Transverse colon (tissue), 4 donors: ENCODE measurements at regions not wholly inside any gene's neighbourhood (a gene's known extent, or its start where the extent isn't known, plus 50 kb on each side); places are given as distances from the start of the nearest gene placed in this dataset.

ENCODE experiments used
- EP300 ChIP-seq: sonication (generic); formaldehyde crosslinking; IDR thresholded peaks from one replicate; pipeline ENCODE4 v1.6.1; 2017; ENCODE audit warnings: antibody characterized with exemption, low read depth
- POLR2A ChIP-seq: fragments of 450-650 bp; IDR thresholded peaks from one replicate; pipeline ENCODE4 v1.6.1; 2016; ENCODE audit warnings: antibody characterized with exemption, mild to moderate bottlenecking, moderate library complexity
- POLR2AphosphoS5 ChIP-seq, 3 donors: sonication (generic); formaldehyde crosslinking; IDR thresholded peaks; one replicate each; pipeline ENCODE4 v1.6.1; 2016; ENCODE audit warnings: antibody characterized with exemption in 3 of 3
- TF ChIP-seq, protein P1 (sequence below), 5 experiments: fragments of 200-600 bp in 3 of 5; fragments of 450-650 bp in 2 of 5; sonication (generic) in 3 of 5; IDR thresholded peaks; 1 replicate in 2 of 5; 2 replicates in 3 of 5; pipeline ENCODE4 v1.5.1; 2016 to 2017; ENCODE audit warnings: antibody characterized with exemption in 5 of 5, inconsistent platforms in 3 of 5, mild to moderate bottlenecking in 2 of 5, moderate library complexity in 1 of 5

DNA sequence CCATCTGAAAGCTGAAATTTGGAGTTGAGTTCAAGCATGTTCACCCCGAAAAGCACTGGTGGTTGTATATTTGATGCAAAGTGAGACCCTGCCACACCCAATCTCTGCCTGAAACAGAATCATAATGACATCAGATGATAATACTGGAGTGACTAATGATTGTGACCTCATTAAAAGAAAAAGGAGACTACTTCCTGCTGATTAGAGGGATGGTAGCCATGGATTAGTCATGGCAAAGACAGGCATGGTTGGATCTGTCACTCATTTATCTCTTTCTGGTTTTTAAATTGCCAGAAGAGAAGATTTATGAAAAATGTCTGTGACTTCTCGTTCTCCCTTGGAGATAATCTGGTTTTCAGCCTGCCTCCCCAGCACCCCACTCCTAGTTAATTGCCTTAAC lies 101.2 kb downstream of the BAMBI start:
- no peak for TF ChIP-seq EP300
- TF ChIP-seq, protein P1, sequence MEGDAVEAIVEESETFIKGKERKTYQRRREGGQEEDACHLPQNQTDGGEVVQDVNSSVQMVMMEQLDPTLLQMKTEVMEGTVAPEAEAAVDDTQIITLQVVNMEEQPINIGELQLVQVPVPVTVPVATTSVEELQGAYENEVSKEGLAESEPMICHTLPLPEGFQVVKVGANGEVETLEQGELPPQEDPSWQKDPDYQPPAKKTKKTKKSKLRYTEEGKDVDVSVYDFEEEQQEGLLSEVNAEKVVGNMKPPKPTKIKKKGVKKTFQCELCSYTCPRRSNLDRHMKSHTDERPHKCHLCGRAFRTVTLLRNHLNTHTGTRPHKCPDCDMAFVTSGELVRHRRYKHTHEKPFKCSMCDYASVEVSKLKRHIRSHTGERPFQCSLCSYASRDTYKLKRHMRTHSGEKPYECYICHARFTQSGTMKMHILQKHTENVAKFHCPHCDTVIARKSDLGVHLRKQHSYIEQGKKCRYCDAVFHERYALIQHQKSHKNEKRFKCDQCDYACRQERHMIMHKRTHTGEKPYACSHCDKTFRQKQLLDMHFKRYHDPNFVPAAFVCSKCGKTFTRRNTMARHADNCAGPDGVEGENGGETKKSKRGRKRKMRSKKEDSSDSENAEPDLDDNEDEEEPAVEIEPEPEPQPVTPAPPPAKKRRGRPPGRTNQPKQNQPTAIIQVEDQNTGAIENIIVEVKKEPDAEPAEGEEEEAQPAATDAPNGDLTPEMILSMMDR (IDR thresholded peaks at IDR 0.05): no peak
- TF ChIP-seq POLR2A: no peak
- no peak for TF ChIP-seq POLR2AphosphoS5 (IDR thresholded peaks at IDR 0.05)
